Mesenchymal stem cell (in vitro differentiated cells and primary cell): ENCODE measurements at regions not wholly inside any gene's neighbourhood (a gene's known extent, or its start where the extent isn't known, plus 50 kb on each side); places are given as distances from the start of the nearest gene placed in this dataset.
"Not testable (repeated sequence)": the region's sequence is repeated elsewhere in the genome, so short reads cannot be mapped to it uniquely, and the experiment has no call there.

Experiments used
- DNase-seq: peaks from one replicate; pipeline ENCODE4 v3.0.0-alpha.2; 2013
- H2AFZ ChIP-seq: one replicate; pipeline ENCODE4 v1.6.1; 2013; ENCODE audit warnings: low read depth, mild to moderate bottlenecking, control low read depth, inconsistent platforms, low read length, moderate library complexity
- H2AK5ac ChIP-seq: 2 replicates; pipeline ENCODE4 v1.6.1; 2013; ENCODE audit warnings: low read length, moderate library complexity, mild to moderate bottlenecking, inconsistent platforms; ENCODE audit not compliant: severe bottlenecking
- H2BK120ac ChIP-seq: one replicate; pipeline ENCODE4 v1.6.1; 2013; ENCODE audit warnings: low read depth, mild to moderate bottlenecking, inconsistent platforms, low read length, moderate library complexity
- H2BK12ac ChIP-seq, 2 experiments: one replicate each; pipeline ENCODE4 v1.6.1; 2013; ENCODE audit warnings: inconsistent platforms in 2 of 2, low read length in 2 of 2, mild to moderate bottlenecking in 2 of 2, moderate library complexity in 2 of 2, control low read depth in 1 of 2
- H2BK15ac ChIP-seq: one replicate; pipeline ENCODE4 v1.6.1; 2013; ENCODE audit warnings: mild to moderate bottlenecking, low read depth, inconsistent platforms; ENCODE audit not compliant: poor library complexity, severe bottlenecking
- H2BK5ac ChIP-seq: 2 replicates; pipeline ENCODE4 v1.6.1; 2013; ENCODE audit warnings: low read depth, mild to moderate bottlenecking, low read length, control low read depth, inconsistent platforms; ENCODE audit not compliant: poor library complexity, severe bottlenecking
- H3K14ac ChIP-seq, 2 experiments: one replicate each; pipeline ENCODE4 v1.6.1; 2013; ENCODE audit warnings: inconsistent platforms in 2 of 2, low read length in 2 of 2, control low read depth in 1 of 2, mild to moderate bottlenecking in 1 of 2, moderate library complexity in 1 of 2
- H3K18ac ChIP-seq, 2 experiments: one replicate each; pipeline ENCODE4 v1.6.1; 2013; ENCODE audit warnings: inconsistent platforms in 2 of 2, low read length in 2 of 2, control low read depth in 1 of 2, low read depth in 1 of 2, mild to moderate bottlenecking in 1 of 2
- H3K23ac ChIP-seq, 2 experiments: one replicate each; pipeline ENCODE4 v1.6.1; 2013; ENCODE audit warnings: inconsistent platforms in 2 of 2, low read length in 2 of 2, mild to moderate bottlenecking in 2 of 2, moderate library complexity in 2 of 2, control low read depth in 1 of 2
- H3K27ac ChIP-seq: 2 replicates; pipeline ENCODE4 v1.5.1; 2013; ENCODE audit warnings: mild to moderate bottlenecking, moderate library complexity, low read length, control low read depth, inconsistent platforms; ENCODE audit not compliant: poor library complexity, severe bottlenecking
- H3K27me3 ChIP-seq, 2 experiments: 2 replicates each; pipeline versions ENCODE4 v1.6.1 to v1.7.0; 2013; ENCODE audit warnings: low read length in 2 of 2, mild to moderate bottlenecking in 2 of 2, moderate library complexity in 2 of 2, control low read depth in 1 of 2, inconsistent platforms in 1 of 2; ENCODE audit not compliant: control insufficient read depth in 1 of 2, insufficient read depth in 1 of 2
- H3K36me3 ChIP-seq, 2 experiments: 2 replicates each; pipeline versions ENCODE4 v1.6.1 to v1.7.0; 2013; ENCODE audit warnings: low read length in 2 of 2, control low read depth in 1 of 2, inconsistent platforms in 1 of 2, low read depth in 1 of 2, mild to moderate bottlenecking in 1 of 2; ENCODE audit not compliant: insufficient read depth in 2 of 2, control insufficient read depth in 1 of 2
- H3K4ac ChIP-seq, 2 experiments: one replicate each; pipeline ENCODE4 v1.6.1; 2013; ENCODE audit warnings: inconsistent platforms in 2 of 2, low read length in 2 of 2, mild to moderate bottlenecking in 2 of 2, moderate library complexity in 2 of 2, control low read depth in 1 of 2, low read depth in 1 of 2
- H3K4me1 ChIP-seq: 2 replicates; pipeline ENCODE4 v1.6.1; 2013; ENCODE audit warnings: low read depth, low read length, control low read depth; ENCODE audit not compliant: control insufficient read depth, insufficient read depth
- H3K4me2 ChIP-seq: 2 replicates; pipeline ENCODE4 v1.6.1; 2013; ENCODE audit warnings: low read length, mild to moderate bottlenecking, inconsistent platforms; ENCODE audit not compliant: poor library complexity, severe bottlenecking
- H3K4me3 ChIP-seq, 2 experiments: 2 replicates each; pipeline versions ENCODE4 v1.5.1 to v1.7.0; 2013; ENCODE audit warnings: low read length in 2 of 2, mild to moderate bottlenecking in 2 of 2, control low read depth in 1 of 2, low read depth in 1 of 2; ENCODE audit not compliant: insufficient read depth in 1 of 2
- H3K79me1 ChIP-seq: replicated peaks from 2 replicates; pipeline ENCODE4 v1.6.1; 2013; ENCODE audit warnings: mild to moderate bottlenecking, control low read depth, low read length, inconsistent platforms; ENCODE audit not compliant: poor library complexity, severe bottlenecking
- H3K9ac ChIP-seq: 2 replicates; pipeline ENCODE4 v1.7.0; 2013; ENCODE audit warnings: mild to moderate bottlenecking, low read length, moderate library complexity
- H3K9me3 ChIP-seq: 2 replicates; pipeline ENCODE4 v1.7.0; 2013; ENCODE audit warnings: mild to moderate bottlenecking, low read length; ENCODE audit not compliant: control insufficient read depth
- H4K8ac ChIP-seq: one replicate; pipeline ENCODE4 v1.6.1; 2013; ENCODE audit warnings: inconsistent platforms, mild to moderate bottlenecking, low read length, moderate library complexity
- H4K91ac ChIP-seq: one replicate; pipeline ENCODE4 v1.6.1; 2013; ENCODE audit warnings: mild to moderate bottlenecking, low read length, inconsistent platforms
- WGBS: methylation state at CpG from one replicate; pipeline ENCODE4 v1.1.7; 2013; ENCODE audit warnings: mixed read lengths; 5-methylcytosine and 5-hydroxymethylcytosine counted together

DNA sequence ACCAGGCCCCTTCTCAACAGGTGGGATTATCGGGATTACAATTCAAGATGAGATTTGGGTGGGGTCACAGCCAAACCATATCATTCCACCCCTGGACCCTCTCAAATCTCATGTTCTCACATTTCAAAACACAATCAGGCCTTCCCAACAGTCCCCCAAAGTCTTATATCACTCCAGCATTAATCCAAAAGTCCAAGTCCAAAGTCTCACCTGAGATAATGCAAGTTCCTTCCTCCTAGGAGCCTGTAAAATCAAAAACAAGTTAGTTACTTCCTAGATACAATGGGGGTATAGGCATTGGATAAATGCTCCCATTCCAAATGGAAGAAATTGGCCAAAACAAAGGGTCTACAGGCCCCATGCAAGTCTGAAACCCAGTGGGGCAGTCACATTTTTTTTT lies 111.1 kb upstream of the FAM9C start:
- DNase-seq, H3K27ac ChIP-seq, H4K91ac ChIP-seq, H3K4me3 ChIP-seq, H3K4me1 ChIP-seq, H4K8ac ChIP-seq, H3K23ac ChIP-seq, H2AFZ ChIP-seq, H2BK12ac ChIP-seq, H3K36me3 ChIP-seq, H3K79me1 ChIP-seq, H3K18ac ChIP-seq, H3K9ac ChIP-seq, H3K14ac ChIP-seq, H2BK120ac ChIP-seq, H2BK15ac ChIP-seq, H3K27me3 ChIP-seq, H2BK5ac ChIP-seq, H2AK5ac ChIP-seq, H3K9me3 ChIP-seq, H3K4ac ChIP-seq, H3K4me2 ChIP-seq: not testable (repeated sequence)
- 100% methylated on average over 1 of the region's 1 CpG for WGBS

DNA sequence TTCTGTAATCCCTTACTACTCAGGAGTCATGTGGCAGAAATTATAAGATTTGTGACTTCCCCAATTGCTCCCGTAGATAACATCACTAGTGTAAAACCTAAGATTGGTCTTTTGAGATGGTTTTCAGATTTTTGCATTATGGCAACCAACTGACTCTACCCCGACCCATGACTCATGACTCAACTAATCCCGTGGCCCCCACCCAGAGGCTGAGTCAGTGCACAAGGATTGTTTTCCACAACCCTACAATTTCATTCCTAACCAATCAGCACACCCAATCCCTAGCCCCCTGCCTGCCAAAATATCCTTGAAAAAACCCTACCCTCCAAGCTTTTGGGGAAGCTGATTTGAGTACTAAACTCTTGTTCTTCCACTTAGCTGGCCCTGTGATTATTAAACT lies 109.4 kb upstream of the FAM9C start:
- Histone ChIP-seq H2AK5ac (no peak overlapping the region), H3K9ac (peak overlapping the region; percentile 89), H3K4ac (no peak overlapping the region), H3K79me1 (no peaks in the 10 kb centered on the region), H2AFZ (no peak overlapping the region), H2BK5ac (no peak overlapping the region), H3K27me3 (no peaks in the 10 kb centered on the region), H3K4me2 (no peak overlapping the region), H3K9me3 (peaks cover 6% of the 10 kb centered on the region), H3K4me3 (no peak overlapping the region), H2BK12ac (no peak overlapping the region), H3K23ac (no peak overlapping the region), H2BK120ac (no peak overlapping the region), H4K8ac (no peak overlapping the region), H3K27ac (no peak overlapping the region), H3K36me3 (no peaks in the 10 kb centered on the region), H4K91ac (no peak overlapping the region), H3K4me1 (no peaks in the 10 kb centered on the region), H3K14ac (no peak overlapping the region), H2BK15ac (no peak overlapping the region), H3K18ac (no peak overlapping the region)
- WGBS: 66% methylated on average over 3 of the region's 3 CpGs
- no peak for DNase-seq

DNA sequence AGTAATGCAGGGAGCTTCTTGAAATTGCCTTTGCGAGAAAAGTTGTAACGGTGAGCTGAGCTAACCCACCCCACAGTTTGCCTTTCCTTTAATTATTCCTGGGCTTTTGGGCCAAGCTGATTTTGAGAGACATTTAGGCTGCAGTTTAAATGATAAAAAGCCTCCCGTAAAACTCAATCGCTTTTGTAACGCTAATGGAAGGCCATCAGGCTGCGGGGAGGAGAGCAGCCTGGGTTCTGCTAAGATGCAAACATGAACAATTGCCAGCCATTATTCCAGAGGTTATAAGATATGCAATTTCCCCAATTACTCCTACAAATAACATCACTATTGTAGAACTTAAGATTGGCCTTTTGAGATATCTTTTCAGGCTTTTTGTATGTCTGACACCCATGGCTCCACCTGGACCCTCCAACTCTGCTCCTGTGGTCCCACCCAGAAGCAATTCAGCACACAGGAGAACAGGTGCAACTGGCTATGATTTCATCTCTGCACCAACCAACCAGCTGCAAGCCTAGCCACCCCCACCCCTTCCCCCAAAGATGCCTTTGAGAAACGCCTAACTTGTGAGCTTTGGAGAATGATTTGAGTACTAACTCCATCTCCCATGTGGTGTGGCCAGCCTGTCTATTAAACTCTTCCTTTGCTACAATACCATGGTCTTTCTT lies 108.2 kb upstream of the FAM9C start:
- H3K23ac ChIP-seq: no peak overlapping the region
- no peak overlapping the region for H2BK15ac ChIP-seq
- H2AFZ ChIP-seq: no peak overlapping the region
- no peak overlapping the region for H4K8ac ChIP-seq
- H3K27me3 ChIP-seq: no peaks in the 10 kb centered on the region
- no peak overlapping the region for H2BK12ac ChIP-seq
- no peaks in the 10 kb centered on the region for H3K79me1 ChIP-seq
- 84% methylated on average over 6 of the region's 7 CpGs for WGBS
- peaks cover 6% of the 10 kb centered on the region for H3K9me3 ChIP-seq
- H3K27ac ChIP-seq: no peak overlapping the region
- H4K91ac ChIP-seq: no peak overlapping the region
- no peak overlapping the region for H3K4ac ChIP-seq
- no peak overlapping the region for H2BK5ac ChIP-seq
- H3K9ac ChIP-seq: peak overlapping the region; percentile 89
- peak overlapping the region in 1 of 2 experiments; percentile 46 for H3K4me3 ChIP-seq
- DNase-seq: no peak
- H2BK120ac ChIP-seq: no peak overlapping the region
- H3K14ac ChIP-seq: no peak overlapping the region
- H3K18ac ChIP-seq: no peak overlapping the region
- no peak overlapping the region for H3K4me2 ChIP-seq
- H3K36me3 ChIP-seq: no peaks in the 10 kb centered on the region
- no peak overlapping the region for H2AK5ac ChIP-seq
- H3K4me1 ChIP-seq: no peaks in the 10 kb centered on the region

DNA sequence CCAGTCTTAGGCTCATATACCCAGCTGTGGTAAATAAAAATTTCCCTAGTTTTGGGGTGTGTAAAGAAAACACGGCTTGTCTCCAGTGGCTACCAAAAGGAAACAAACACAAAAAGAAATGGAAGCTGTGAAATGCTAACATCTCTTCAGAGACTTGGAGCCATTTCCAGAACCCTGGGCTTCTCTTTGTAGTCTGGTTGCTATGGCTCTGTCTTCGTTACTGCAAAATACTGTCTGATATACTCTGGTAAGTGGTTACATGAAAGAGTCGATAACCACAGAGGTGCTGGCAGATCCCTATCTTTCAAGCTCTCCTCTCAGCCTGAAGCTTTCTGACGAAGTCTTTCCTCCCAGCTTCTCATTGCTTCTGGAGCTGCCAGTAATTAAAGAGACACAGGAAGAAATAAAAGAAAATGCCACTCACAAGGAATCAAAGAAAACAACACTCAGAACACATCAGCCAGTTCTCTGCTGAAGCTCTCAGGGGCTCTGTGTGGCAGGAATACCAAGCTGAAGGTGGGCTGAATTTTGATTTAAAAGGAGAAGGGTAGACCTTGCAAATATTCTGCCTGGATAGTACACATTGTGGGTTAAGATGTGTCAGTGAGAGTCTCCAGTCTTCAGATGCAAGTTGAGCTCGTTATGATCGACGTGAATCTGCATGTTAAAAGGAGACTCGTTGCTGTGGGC lies 107.6 kb upstream of the FAM9C start:
- Histone ChIP-seq H3K4ac (no peak overlapping the region), H3K18ac (peak overlapping the region; percentile 21 to 24), H3K9me3 (peaks cover 6% of the 10 kb centered on the region), H3K14ac (no peak overlapping the region), H3K23ac (no peak overlapping the region), H2AK5ac (no peak overlapping the region), H2AFZ (no peak overlapping the region), H3K4me1 (no peaks in the 10 kb centered on the region), H3K4me3 (peak overlapping the region in 1 of 2 experiments; percentile 46), H4K8ac (no peak overlapping the region), H3K27ac (no peak overlapping the region), H3K27me3 (no peaks in the 10 kb centered on the region), H3K36me3 (no peaks in the 10 kb centered on the region), H3K79me1 (no peaks in the 10 kb centered on the region), H3K9ac (peak overlapping the region; percentile 89), H4K91ac (no peak overlapping the region), H3K4me2 (no peak overlapping the region), H2BK12ac (no peak overlapping the region), H2BK120ac (no peak overlapping the region), H2BK15ac (no peak overlapping the region), H2BK5ac (no peak overlapping the region)
- 48% methylated on average over 7 of the region's 8 CpGs for WGBS
- peak; percentile 84 for DNase-seq
